ENCODE measurements at regions not wholly inside any gene's neighbourhood (a gene's known extent, or its start where the extent isn't known, plus 50 kb on each side); places are given as distances from the start of the nearest gene placed in this dataset.
"Not testable (repeated sequence)": the region's sequence is repeated elsewhere in the genome, so short reads cannot be mapped to it uniquely, and the experiment has no call there.

DNA sequence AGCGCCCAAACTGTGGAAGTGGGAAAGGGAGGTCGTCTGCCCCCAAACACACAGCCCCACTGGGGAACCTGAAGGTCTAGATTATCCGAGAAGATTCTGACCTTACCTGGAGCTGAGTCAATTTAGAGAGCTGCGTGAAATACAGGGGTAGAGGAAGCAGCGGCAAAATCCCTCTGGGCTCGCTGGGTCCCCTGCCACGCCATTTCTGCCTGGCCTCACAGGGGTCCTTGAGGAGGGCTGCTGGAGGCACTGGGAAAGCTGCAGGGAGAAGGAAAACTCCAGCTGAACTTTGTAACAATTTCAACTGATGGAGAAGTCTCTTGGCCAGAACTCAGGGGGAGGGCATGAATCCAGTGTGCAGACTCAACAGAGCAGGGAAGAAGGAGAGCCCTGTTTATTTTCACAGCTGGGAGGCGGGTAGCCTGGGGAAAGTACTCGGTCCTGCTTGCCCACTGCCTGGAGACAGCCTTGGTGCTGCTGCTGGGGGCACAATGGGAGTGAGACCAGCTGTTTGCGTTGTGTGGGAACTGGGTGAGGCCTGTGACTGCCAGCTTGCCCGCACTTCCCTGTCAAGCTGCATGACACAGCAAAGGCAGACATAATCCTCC, 93.2 kb upstream of the MAPK10 start:
- H3K27ac ChIP-seq (ENCODE audit: low read length in 2 of 2), result no peak overlapping the region
- H3K4me2 ChIP-seq (replicated peaks; ENCODE audit: low read depth, low read length, poor library complexity, severe bottlenecking), result no peak overlapping the region
- no peaks in the 10 kb centered on the region for H3K4me1 ChIP-seq (ENCODE audit: control insufficient read depth in 2 of 2, insufficient read depth in 2 of 2, low read length in 2 of 2)
- no peaks in the 10 kb centered on the region for H3K27me3 ChIP-seq (replicated peaks in 1 of 4; ENCODE audit: control extremely low read depth in 1 of 4, control insufficient read depth in 3 of 4, insufficient read depth in 4 of 4, low read length in 3 of 4)
- no peak overlapping the region for H3K27ac Mint-ChIP-seq
- ATAC-seq (ENCODE audit: low read depth) (no peak), DNase-seq (no peak)
- H4K20me1 ChIP-seq (ENCODE audit: control insufficient read depth, insufficient read depth, low read length, poor library complexity, severe bottlenecking), result no peaks in the 10 kb centered on the region
- peaks cover 21% of the 10 kb centered on the region for H3K27me3 Mint-ChIP-seq
- no peak overlapping the region for H3K4me3 ChIP-seq (ENCODE audit: control extremely low read depth in 1 of 5, extremely low read depth in 1 of 5, insufficient read depth in 1 of 5, low read depth in 2 of 5, low read length in 4 of 5)
- 73% methylated on average over 6 of the region's 11 CpGs for WGBS (ENCODE audit: insufficient coverage)
- TF ChIP-seq EZH2 (IDR thresholded peaks at IDR 0.05; ENCODE audit: borderline replicate concordance, insufficient read depth, low read depth, low read length, poor library complexity, severe bottlenecking), result no peak
- ChIA-PET POLR2A (no interaction called here), CTCF (interaction anchor here (1.3 kb wide), 1 partner anchor 43 kb away, joined by 4 read pairs; no protein-coding TSS in a partner anchor)
- no peak overlapping the region for H3K9ac ChIP-seq (ENCODE audit: low read length)
- no peaks in the 10 kb centered on the region for H3K79me2 ChIP-seq (ENCODE audit: control insufficient read depth, insufficient read depth, low read length)
- H3K9me3 Mint-ChIP-seq (ENCODE audit: insufficient read depth), result no peaks in the 10 kb centered on the region
- H3K36me3 ChIP-seq (replicated peaks in 1 of 2; ENCODE audit: control extremely low read depth in 1 of 2, control insufficient read depth in 1 of 2, extremely low read depth in 1 of 2, insufficient read depth in 2 of 2, low read length in 1 of 2), result no peaks in the 10 kb centered on the region
- H2AFZ ChIP-seq (ENCODE audit: insufficient read depth, low read depth, low read length, poor library complexity, severe bottlenecking), result no peak overlapping the region
- no peaks in the 10 kb centered on the region for H3K4me1 Mint-ChIP-seq
- intact Hi-C loops (cut with micrococcal nuclease), result no loop called here
- peaks cover 0 to 1% (median 0%) of the 10 kb centered on the region in 3 donors for H3K9me3 ChIP-seq (ENCODE audit: control extremely low read depth in 1 of 3, control insufficient read depth in 2 of 3, insufficient read depth in 1 of 3, low read length in 2 of 3)
- no peak overlapping the region for H3K4me3 Mint-ChIP-seq

DNA sequence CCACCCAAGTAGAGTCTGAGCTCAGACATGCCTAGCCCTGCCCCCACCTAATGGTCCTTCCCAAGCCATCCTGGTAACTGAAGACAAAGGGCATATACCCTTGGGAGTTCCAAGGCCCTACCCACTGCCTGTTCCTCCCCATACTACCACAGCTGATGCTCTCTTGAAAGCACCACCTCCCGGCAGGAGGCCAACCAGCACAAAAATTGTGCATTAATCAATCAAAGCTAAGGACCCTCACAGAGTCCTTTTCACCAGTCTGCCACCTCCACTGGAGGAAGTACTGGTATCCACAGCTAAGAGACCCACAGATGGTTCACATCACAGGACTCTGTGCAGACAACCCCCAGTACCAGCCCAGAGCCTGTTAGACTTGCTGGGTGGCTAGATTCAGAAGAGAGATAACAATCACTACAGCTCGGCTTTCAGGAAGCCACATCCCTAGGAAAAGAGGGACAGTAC, 93.8 kb upstream of the MAPK10 start:
- H3K4me3 ChIP-seq (ENCODE audit: control extremely low read depth in 1 of 5, extremely low read depth in 1 of 5, insufficient read depth in 1 of 5, low read depth in 2 of 5, low read length in 4 of 5); H3K9me3 ChIP-seq (ENCODE audit: control extremely low read depth in 1 of 3, control insufficient read depth in 2 of 3, insufficient read depth in 1 of 3, low read length in 2 of 3); H3K27ac ChIP-seq (ENCODE audit: low read length in 2 of 2); H3K9me3 Mint-ChIP-seq (ENCODE audit: insufficient read depth); H3K4me1 ChIP-seq (ENCODE audit: control insufficient read depth in 2 of 2, insufficient read depth in 2 of 2, low read length in 2 of 2); DNase-seq; H3K4me3 Mint-ChIP-seq; H2AFZ ChIP-seq (ENCODE audit: insufficient read depth, low read depth, low read length, poor library complexity, severe bottlenecking); ATAC-seq (ENCODE audit: low read depth); intact Hi-C loops (cut with micrococcal nuclease); H3K9ac ChIP-seq (ENCODE audit: low read length); POLR2A ChIA-PET; H3K27ac Mint-ChIP-seq; H4K20me1 ChIP-seq (ENCODE audit: control insufficient read depth, insufficient read depth, low read length, poor library complexity, severe bottlenecking); H3K4me1 Mint-ChIP-seq; H3K36me3 ChIP-seq (replicated peaks in 1 of 2; ENCODE audit: control extremely low read depth in 1 of 2, control insufficient read depth in 1 of 2, extremely low read depth in 1 of 2, insufficient read depth in 2 of 2, low read length in 1 of 2); H3K4me2 ChIP-seq (replicated peaks; ENCODE audit: low read depth, low read length, poor library complexity, severe bottlenecking); H3K27me3 ChIP-seq (replicated peaks in 1 of 4; ENCODE audit: control extremely low read depth in 1 of 4, control insufficient read depth in 3 of 4, insufficient read depth in 4 of 4, low read length in 3 of 4); H3K79me2 ChIP-seq (ENCODE audit: control insufficient read depth, insufficient read depth, low read length): not testable (repeated sequence)
- CTCF ChIA-PET, result interaction anchor here (1.3 kb wide), 1 partner anchor 42 kb away, joined by 4 read pairs; no protein-coding TSS in a partner anchor
- peaks cover 21% of the 10 kb centered on the region for H3K27me3 Mint-ChIP-seq
- WGBS (ENCODE audit: insufficient coverage), result 100% methylated on average over 1 of the region's 2 CpGs
